ENCODE measurements at regions not wholly inside any gene's neighbourhood (a gene's known extent, or its start where the extent isn't known, plus 50 kb on each side); places are given as distances from the start of the nearest gene placed in this dataset.

- DNase-seq = no peak
Observed at GRCh38 chr4:24279469-24279868, 304.9 kb downstream of the DHX15 start.

- DNase-seq = no peak
Observed at GRCh38 chr4:24278693-24279092, 305.7 kb downstream of the DHX15 start.

- DNase-seq = peak; percentile 77
Observed at GRCh38 chr4:24274381-24274941, 309.9 kb downstream of the DHX15 start.

GRCh38 chr4:24273136-24273535 is 311.2 kb downstream of the DHX15 start:
- DNase-seq = no peak

- DNase-seq = peak; percentile 76
Observed at GRCh38 chr4:24266951-24267722, 317.2 kb downstream of the DHX15 start.

GRCh38 chr4:24265989-24266388 is 318.4 kb downstream of the DHX15 start:
- DNase-seq = no peak

GRCh38 chr4:24262616-24263015 is 321.7 kb downstream of the DHX15 start:
- DNase-seq = peak; percentile 20

- peak; percentile 24 for DNase-seq
Observed at GRCh38 chr4:24262084-24262483, 322.3 kb downstream of the DHX15 start.

- DNase-seq = peak; percentile 93
Observed at GRCh38 chr4:24260923-24261564, 323.3 kb downstream of the DHX15 start.

GRCh38 chr4:24260133-24260715 is 324.1 kb downstream of the DHX15 start:
- DNase-seq = no peak

- no peak for DNase-seq
Observed at GRCh38 chr4:24256547-24256946, 327.8 kb downstream of the DHX15 start.

- no peak for DNase-seq
Observed at GRCh38 chr4:24256066-24256465, 328.3 kb downstream of the DHX15 start.

- peak; percentile 14 for DNase-seq
Observed at GRCh38 chr4:24252121-24252520, 332.2 kb downstream of the DHX15 start.

GRCh38 chr4:24251589-24251988 is 332.8 kb downstream of the DHX15 start:
- no peak for DNase-seq

- DNase-seq = no peak
Observed at GRCh38 chr4:24249972-24250371, 334.4 kb downstream of the DHX15 start.

- DNase-seq = no peak
Observed at GRCh38 chr4:24248674-24249630, 335.4 kb downstream of the DHX15 start.

- DNase-seq = no peak
Observed at GRCh38 chr4:24245491-24245820, 338.9 kb downstream of the DHX15 start.

- DNase-seq = no peak
Observed at GRCh38 chr4:24244663-24245490, 339.5 kb downstream of the DHX15 start.

- DNase-seq = no peak
Observed at GRCh38 chr4:24243641-24244040, 340.7 kb downstream of the DHX15 start.

GRCh38 chr4:24241511-24241910 is 342.8 kb downstream of the DHX15 start:
- DNase-seq = no peak

- DNase-seq = no peak
Observed at GRCh38 chr4:24240655-24241054, 343.7 kb downstream of the DHX15 start.

- no peak for DNase-seq
Observed at GRCh38 chr4:24237709-24238108, 346.6 kb downstream of the DHX15 start.
